ENCODE measurements at regions not wholly inside any gene's neighbourhood (a gene's known extent, or its start where the extent isn't known, plus 50 kb on each side); places are given as distances from the start of the nearest gene placed in this dataset.
"Not testable (repeated sequence)": the region's sequence is repeated elsewhere in the genome, so short reads cannot be mapped to it uniquely, and the experiment has no call there.

DNA sequence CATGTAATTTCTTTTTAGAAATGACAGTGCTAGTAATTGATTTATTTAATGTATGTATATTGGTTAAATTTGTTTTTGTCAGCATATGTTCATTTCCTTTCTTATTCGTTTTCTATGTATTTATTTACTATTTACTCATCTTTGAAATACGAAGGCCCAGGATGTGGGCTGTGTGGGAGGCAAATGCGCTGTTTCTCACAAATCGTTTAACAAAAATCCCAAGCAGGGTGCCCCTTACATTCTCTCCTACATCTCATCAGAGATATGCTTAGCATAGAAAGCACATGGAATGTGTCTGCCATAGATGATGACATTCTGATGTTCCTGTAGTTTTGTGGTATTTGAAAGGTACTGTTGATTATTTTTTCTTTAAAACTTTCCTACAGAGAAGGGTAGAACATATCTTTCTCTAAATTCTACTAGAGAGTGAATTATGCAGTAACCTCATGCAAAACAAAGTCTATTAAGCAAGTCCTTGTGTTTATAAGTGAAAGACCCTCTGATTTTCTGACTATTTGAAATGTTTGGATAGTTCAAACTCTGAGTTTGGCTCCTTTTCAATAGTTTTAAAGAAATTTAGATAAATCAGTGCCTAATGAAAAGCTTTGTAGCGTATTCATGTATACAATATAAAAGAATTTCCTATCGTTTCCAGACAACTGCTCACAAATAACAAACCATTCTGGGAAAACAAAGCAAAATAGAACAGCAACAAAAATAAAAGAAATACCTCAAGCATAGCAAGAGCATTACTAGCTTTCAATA lies 111.1 kb upstream of the VGLL3 start:
- no peak for ATAC-seq

DNA sequence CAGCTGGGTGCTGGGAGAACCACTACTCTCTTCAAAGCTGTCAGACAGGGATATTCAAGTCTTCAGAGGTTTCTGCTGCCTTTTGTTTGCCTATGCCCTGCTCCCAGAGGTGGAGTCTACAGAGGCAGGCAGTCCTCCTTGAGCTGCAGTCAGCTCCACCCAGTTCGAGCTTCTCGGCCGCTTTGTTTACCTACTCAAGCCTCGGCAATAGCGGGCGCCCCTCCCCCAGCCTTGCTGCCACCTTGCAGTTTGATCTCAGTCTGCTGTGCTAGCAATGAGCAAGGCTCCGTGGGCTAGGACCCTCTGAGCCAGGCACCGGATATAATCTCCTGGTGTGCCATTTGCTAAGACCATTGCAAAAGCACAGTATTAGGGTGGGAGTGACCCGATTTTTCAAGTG lies 106.8 kb upstream of the VGLL3 start:
- not testable (repeated sequence) for ATAC-seq

DNA sequence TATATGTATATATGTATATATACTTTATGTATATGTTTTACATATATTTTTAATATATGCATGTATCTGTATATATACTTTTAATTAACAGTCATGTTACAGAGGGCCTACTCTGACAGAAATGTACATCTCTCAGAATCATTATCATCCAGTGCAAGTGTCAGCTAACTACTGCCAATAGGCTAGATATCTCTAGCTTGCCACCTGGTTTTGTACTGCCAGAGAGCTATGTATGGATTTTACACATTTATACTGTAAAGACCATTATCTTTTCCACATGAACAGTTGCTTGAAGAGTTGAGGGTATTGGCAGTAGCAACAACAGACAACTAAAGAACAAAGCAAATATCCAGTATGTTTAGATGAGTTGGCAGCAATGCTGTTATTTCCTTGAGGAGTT lies 99.7 kb upstream of the VGLL3 start:
- ATAC-seq = no peak

- peak; percentile 54 for ATAC-seq
Measured at GRCh38 chr3:87088993-87089841, 98.3 kb upstream of the VGLL3 start.

GRCh38 chr3:87088430-87088992 lies 97.6 kb upstream of the VGLL3 start:
- no peak for ATAC-seq

DNA sequence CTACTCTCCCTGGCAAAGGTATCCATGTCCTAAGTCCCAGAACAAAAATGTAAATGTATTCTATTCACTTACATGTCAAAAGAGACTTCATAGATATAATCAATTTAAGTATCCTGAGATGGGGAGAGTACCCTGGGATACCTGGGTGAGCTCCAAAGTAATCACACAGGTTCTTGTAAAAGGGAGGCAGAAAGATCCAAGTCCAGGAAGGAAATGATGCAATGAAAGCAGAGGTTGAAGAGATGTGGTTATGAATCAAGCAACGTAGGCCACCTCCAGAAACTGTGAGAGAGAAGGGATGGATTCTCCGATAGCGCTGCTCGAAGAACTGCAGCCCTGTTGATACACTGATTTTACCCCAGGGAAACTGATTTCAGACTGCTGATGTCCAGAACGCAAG lies 93.9 kb upstream of the VGLL3 start:
- ATAC-seq = no peak

GRCh38 chr3:87082796-87083440 lies 92.0 kb upstream of the VGLL3 start:
- peak; percentile 51 for ATAC-seq

DNA sequence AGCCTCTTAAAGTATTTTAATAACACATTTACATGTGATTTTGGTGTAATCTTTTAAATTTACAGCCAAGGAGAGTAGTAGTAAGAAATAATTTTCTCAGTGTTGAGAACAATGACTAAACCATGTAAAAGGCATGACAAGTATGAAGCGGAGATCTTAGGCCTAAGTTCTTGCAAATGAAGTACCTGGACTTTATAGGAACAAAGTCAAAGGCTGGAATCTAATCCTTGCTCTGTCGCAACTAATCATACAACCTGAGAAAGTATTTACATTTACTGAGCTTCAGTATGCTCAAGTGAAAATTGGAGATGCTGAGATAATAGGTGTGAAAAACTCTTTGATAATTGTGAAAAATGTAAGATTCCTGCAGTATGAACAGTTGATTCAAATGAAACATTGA lies 86.4 kb upstream of the VGLL3 start:
- no peak for ATAC-seq

DNA sequence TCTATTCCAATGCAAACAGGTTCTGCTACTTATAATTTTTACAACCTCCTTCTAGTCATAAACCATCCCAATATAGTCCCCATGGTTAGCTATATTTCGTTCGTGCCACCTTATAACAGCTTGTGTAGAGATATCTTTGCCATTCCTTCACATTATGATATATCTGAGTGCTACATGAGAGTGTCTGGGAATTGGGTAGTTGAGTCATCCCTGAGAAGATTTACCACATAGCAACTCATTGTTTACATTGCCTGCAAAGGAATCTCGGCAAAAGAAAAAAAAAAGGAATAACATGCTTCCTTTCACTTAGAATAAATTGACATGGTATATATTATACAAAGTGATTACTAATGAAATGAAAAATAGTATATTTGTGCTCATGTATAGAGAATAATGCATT lies 86.0 kb upstream of the VGLL3 start:
- no peak for ATAC-seq

- no peak for ATAC-seq
Measured at GRCh38 chr3:87073496-87074145, 82.7 kb upstream of the VGLL3 start.

GRCh38 chr3:87072446-87072845 lies 81.5 kb upstream of the VGLL3 start:
- ATAC-seq = no peak

DNA sequence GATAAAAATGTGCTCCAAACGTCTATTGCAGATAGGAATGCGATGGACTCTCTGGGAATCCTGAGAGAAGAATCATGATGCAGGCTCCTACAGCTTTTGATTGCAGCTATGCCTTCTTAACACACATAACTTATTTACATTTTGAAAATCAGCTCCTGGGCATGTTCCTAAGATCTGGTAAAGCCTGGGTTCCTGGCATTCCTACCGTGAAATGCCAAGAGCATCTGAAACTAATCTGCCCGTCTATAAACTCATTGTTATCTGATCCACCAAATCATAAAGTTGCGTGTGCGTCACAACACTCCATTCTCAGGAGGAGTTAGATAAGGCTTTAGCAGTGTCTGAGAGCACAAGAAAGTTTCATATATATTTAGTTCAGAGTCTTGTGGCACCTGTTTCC lies 79.0 kb upstream of the VGLL3 start:
- no peak for ATAC-seq

- ATAC-seq = no peak
Measured at GRCh38 chr3:87069021-87069420, 78.1 kb upstream of the VGLL3 start.

- no peak for ATAC-seq
Measured at GRCh38 chr3:87062685-87063084, 71.7 kb upstream of the VGLL3 start.

DNA sequence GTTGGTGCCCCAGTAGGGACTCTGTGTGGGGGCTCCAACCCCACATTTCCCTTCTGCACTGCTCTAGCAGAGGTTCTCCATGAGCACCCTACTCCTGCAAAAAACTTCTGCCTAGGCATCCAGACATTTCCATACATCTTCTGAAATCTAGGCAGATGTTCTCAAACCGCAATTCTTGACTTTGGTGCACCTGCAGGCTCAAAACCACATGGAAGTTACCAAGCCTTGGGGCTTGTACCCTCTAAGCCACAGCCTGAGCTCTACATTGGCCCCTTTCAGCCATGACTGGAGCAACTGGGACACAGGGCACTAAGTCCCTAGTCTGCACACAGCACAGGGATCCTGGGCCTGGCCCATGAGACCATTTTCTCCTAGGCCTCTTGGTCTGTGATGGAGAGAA lies 66.5 kb upstream of the VGLL3 start:
- no peak for ATAC-seq

DNA sequence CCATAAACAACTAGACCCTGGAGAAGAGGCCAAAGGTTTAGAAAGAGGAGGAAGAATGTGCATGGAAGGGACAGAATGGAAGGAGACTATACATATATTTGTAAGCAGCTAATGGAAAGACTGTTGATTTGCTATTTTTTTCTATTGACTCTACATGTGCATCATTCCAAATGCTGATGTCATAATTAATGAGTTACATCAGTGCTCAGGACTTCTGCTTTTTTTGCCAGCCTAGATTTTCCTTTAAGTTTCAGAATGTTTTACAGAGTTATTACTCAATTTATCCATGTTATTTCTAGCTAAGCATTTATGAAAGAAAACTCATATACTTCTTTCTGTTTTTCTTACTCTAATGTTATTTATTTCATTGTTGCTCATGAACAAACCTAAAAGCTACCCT lies 62.6 kb upstream of the VGLL3 start:
- no peak for ATAC-seq

GRCh38 chr3:87052499-87053260 lies 61.7 kb upstream of the VGLL3 start:
- no peak for ATAC-seq

DNA sequence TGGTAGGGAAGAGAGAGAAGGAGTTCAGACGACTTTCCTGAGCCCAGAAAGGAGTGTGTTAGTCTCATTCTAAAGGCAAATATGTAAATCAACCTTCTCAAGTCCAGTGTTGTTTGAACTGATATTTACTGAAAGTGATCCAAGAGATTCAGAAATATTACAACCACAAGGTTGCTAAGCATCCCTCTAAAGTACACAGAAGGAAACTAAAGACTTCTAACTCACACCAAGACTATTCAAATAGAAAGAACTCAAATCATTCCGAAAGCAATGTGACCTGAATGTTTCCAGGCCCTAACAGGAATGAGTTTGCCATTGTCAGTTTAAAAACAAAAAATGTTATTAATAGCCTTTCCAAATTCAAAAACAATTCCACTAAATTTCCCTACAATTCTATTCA lies 56.9 kb upstream of the VGLL3 start:
- no peak for ATAC-seq

GRCh38 chr3:87046241-87046640 lies 55.3 kb upstream of the VGLL3 start:
- no peak for ATAC-seq

GRCh38 chr3:87045473-87045872 lies 54.5 kb upstream of the VGLL3 start:
- no peak for ATAC-seq

- ATAC-seq = no peak
Measured at GRCh38 chr3:87044846-87045245, 53.9 kb upstream of the VGLL3 start.

DNA sequence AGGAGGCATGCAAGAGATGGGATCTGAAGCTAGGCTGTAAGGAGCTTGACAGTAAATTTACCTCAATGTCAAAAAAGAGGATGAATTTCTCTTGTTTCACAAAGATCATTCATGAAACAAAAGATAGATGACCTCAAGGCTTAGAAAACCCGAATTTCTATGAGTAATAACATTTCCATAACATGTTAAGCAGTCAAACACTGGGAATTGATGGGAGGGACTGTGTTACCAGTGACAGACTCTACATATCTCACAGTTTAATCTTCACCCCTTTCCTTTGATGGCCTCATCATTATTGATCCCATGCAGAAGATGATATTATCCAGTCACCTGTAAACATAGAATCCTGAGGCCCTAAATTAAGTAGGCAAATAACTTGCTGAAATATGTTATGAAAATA lies 53.5 kb upstream of the VGLL3 start:
- ATAC-seq = no peak

Data from esophagus mucosa (tissue), 1 donor.